Astrocyte of the cerebellum (primary cell): ENCODE measurements at regions not wholly inside any gene's neighbourhood (a gene's known extent, or its start where the extent isn't known, plus 50 kb on each side); places are given as distances from the start of the nearest gene placed in this dataset.

Experiments used
- DNase-seq: peaks from one replicate; pipeline ENCODE4 v3.0.0-alpha.2; 2011; ENCODE audit warnings: low read depth
- H3K4me3 ChIP-seq: 2 replicates; pipeline ENCODE4 v1.5.1; 2011; ENCODE audit warnings: mild to moderate bottlenecking, low read depth, low read length, moderate library complexity
- CTCF ChIP-seq: IDR thresholded peaks from 2 replicates; pipeline ENCODE4 v1.5.1; 2012; ENCODE audit warnings: low read length, low read depth, moderate library complexity, mild to moderate bottlenecking; ENCODE audit errors: missing control alignments
- in situ Hi-C: cut with HindIII; loops from 2 replicates; pipeline ENCODE4 v1.10.0; 2017; ENCODE audit warnings: low sequenced_read_pairs

- H3K4me3 ChIP-seq, result no peak overlapping the region
- DNase-seq, result no peak
- TF ChIP-seq CTCF, result no peak
- in situ Hi-C loops, result no loop called here
Observed at GRCh38 chr6:121925534-121926255, 473.8 kb upstream of the HSF2 start.

GRCh38 chr6:121929301-121929700, 470.2 kb upstream of the HSF2 start:
- no peak for TF ChIP-seq CTCF
- DNase-seq, result no peak
- in situ Hi-C loops, result no loop called here
- no peak overlapping the region for H3K4me3 ChIP-seq

GRCh38 chr6:121932076-121932991, 467.1 kb upstream of the HSF2 start:
- in situ Hi-C loops, result no loop called here
- TF ChIP-seq CTCF, result no peak
- no peak overlapping the region for H3K4me3 ChIP-seq
- peak; percentile 47 for DNase-seq

GRCh38 chr6:121934451-121934850, 465.0 kb upstream of the HSF2 start:
- no peak for TF ChIP-seq CTCF
- no peak for DNase-seq
- in situ Hi-C loops, result no loop called here
- H3K4me3 ChIP-seq, result no peak overlapping the region

- in situ Hi-C loops, result no loop called here
- no peak for DNase-seq
- H3K4me3 ChIP-seq, result no peak overlapping the region
- TF ChIP-seq CTCF, result no peak
Observed at GRCh38 chr6:121940728-121941127, 458.7 kb upstream of the HSF2 start.

- no peak overlapping the region for H3K4me3 ChIP-seq
- peak; percentile 66 for DNase-seq
- in situ Hi-C loops, result no loop called here
- TF ChIP-seq CTCF, result no peak
Observed at GRCh38 chr6:121944354-121944753, 455.1 kb upstream of the HSF2 start.
